ENCODE measurements at regions not wholly inside any gene's neighbourhood (a gene's known extent, or its start where the extent isn't known, plus 50 kb on each side); places are given as distances from the start of the nearest gene placed in this dataset.

GRCh38 chr2:107013884-107014283, 127.9 kb upstream of the ST6GAL2 start:
- peaks cover 4% of the 10 kb centered on the region for H3K9me3 Mint-ChIP-seq
- H3K4me1 Mint-ChIP-seq = peaks cover 60% of the 10 kb centered on the region

GRCh38 chr2:107018366-107018765, 132.4 kb upstream of the ST6GAL2 start:
- no peak for DNase-seq
- H3K9me3 Mint-ChIP-seq = peaks cover 4% of the 10 kb centered on the region
- H3K4me3 Mint-ChIP-seq = no peak overlapping the region
- H3K4me1 Mint-ChIP-seq = peaks cover 65% of the 10 kb centered on the region
- H3K27ac Mint-ChIP-seq = no peak overlapping the region
- no peak for TF ChIP-seq CTCF (IDR thresholded peaks at IDR 0.05)
- no peaks in the 10 kb centered on the region for H3K36me3 Mint-ChIP-seq (ENCODE audit: low read depth)
- H3K27me3 Mint-ChIP-seq (ENCODE audit: low read depth, poor library complexity) = peaks cover 4% of the 10 kb centered on the region

More at GRCh38 chr2:107013884-107014283, 127.9 kb upstream of the ST6GAL2 start:
- Mint-ChIP-seq H3K27me3 (ENCODE audit: low read depth, poor library complexity) (peaks cover 6% of the 10 kb centered on the region), H3K27ac (peak overlapping the region; percentile 87), H3K36me3 (ENCODE audit: low read depth) (no peaks in the 10 kb centered on the region), H3K4me3 (no peak overlapping the region)
- DNase-seq = no peak
- no peak for TF ChIP-seq CTCF (IDR thresholded peaks at IDR 0.05)

- Mint-ChIP-seq H3K36me3 (ENCODE audit: low read depth) (peaks cover 7% of the 10 kb centered on the region), H3K4me3 (no peak overlapping the region), H3K4me1 (peaks cover 47% of the 10 kb centered on the region), H3K27me3 (ENCODE audit: low read depth, poor library complexity) (peaks cover 4% of the 10 kb centered on the region), H3K27ac (peak overlapping the region; percentile 46), H3K9me3 (peaks cover 14% of the 10 kb centered on the region)
- no peak for TF ChIP-seq CTCF (IDR thresholded peaks at IDR 0.05)
- DNase-seq = no peak
Observed at GRCh38 chr2:107020392-107020791, 134.4 kb upstream of the ST6GAL2 start.

- no peak for DNase-seq
- Mint-ChIP-seq H3K36me3 (ENCODE audit: low read depth) (peaks cover 7% of the 10 kb centered on the region), H3K27ac (no peak overlapping the region), H3K9me3 (peaks cover 11% of the 10 kb centered on the region), H3K27me3 (ENCODE audit: low read depth, poor library complexity) (no peaks in the 10 kb centered on the region), H3K4me3 (no peak overlapping the region), H3K4me1 (peaks cover 43% of the 10 kb centered on the region)
- TF ChIP-seq CTCF (IDR thresholded peaks at IDR 0.05) = no peak
Observed at GRCh38 chr2:107024269-107024668, 138.3 kb upstream of the ST6GAL2 start.

- Mint-ChIP-seq H3K4me3 (no peak overlapping the region), H3K4me1 (peaks cover 32% of the 10 kb centered on the region), H3K9me3 (peaks cover 11% of the 10 kb centered on the region), H3K27me3 (ENCODE audit: low read depth, poor library complexity) (no peaks in the 10 kb centered on the region), H3K36me3 (ENCODE audit: low read depth) (peaks cover 7% of the 10 kb centered on the region), H3K27ac (no peak overlapping the region)
- no peak for DNase-seq
- TF ChIP-seq CTCF (IDR thresholded peaks at IDR 0.05) = no peak
Observed at GRCh38 chr2:107025291-107025857, 139.4 kb upstream of the ST6GAL2 start.

- H3K36me3 Mint-ChIP-seq (ENCODE audit: low read depth) = peaks cover 7% of the 10 kb centered on the region
- H3K4me1 Mint-ChIP-seq = peaks cover 26% of the 10 kb centered on the region
- no peak for DNase-seq
- no peak for TF ChIP-seq CTCF (IDR thresholded peaks at IDR 0.05)
- no peaks in the 10 kb centered on the region for H3K27me3 Mint-ChIP-seq (ENCODE audit: low read depth, poor library complexity)
- H3K9me3 Mint-ChIP-seq = peaks cover 11% of the 10 kb centered on the region
- no peak overlapping the region for H3K4me3 Mint-ChIP-seq
- H3K27ac Mint-ChIP-seq = peak overlapping the region; percentile 15
Observed at GRCh38 chr2:107025869-107026380, 140.0 kb upstream of the ST6GAL2 start.

All from nephron progenitor cell (in vitro differentiated cells).